ENCODE measurements at regions not wholly inside any gene's neighbourhood (a gene's known extent, or its start where the extent isn't known, plus 50 kb on each side); places are given as distances from the start of the nearest gene placed in this dataset.

DNA sequence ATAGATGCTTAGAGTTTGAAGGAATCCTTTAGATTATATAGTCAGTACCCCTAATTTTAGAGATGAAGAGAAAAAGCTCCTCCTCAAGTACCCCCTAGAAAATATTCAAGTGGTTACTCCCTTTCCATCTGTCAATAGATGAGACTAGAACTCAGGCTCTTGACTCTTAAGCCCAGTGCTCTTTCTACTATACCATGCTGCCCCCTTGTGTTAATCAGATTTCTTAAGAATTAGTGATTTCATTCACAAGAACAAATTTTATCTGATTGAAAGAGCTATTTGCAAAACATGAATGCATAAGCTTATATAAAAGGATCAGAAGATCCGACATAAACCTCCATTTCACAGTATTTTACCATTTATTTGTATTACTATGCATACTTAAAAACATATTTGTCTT lies 179.3 kb downstream of the TFEC start:
- H3K4me3 ChIP-seq (ENCODE audit: low read depth, low read length): no peak overlapping the region
- DNase-seq (ENCODE audit: low read depth): peak; percentile 82
- TF ChIP-seq, protein P1, sequence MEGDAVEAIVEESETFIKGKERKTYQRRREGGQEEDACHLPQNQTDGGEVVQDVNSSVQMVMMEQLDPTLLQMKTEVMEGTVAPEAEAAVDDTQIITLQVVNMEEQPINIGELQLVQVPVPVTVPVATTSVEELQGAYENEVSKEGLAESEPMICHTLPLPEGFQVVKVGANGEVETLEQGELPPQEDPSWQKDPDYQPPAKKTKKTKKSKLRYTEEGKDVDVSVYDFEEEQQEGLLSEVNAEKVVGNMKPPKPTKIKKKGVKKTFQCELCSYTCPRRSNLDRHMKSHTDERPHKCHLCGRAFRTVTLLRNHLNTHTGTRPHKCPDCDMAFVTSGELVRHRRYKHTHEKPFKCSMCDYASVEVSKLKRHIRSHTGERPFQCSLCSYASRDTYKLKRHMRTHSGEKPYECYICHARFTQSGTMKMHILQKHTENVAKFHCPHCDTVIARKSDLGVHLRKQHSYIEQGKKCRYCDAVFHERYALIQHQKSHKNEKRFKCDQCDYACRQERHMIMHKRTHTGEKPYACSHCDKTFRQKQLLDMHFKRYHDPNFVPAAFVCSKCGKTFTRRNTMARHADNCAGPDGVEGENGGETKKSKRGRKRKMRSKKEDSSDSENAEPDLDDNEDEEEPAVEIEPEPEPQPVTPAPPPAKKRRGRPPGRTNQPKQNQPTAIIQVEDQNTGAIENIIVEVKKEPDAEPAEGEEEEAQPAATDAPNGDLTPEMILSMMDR (conservative IDR thresholded peaks at IDR 0.05; ENCODE audit: low read depth, low read length): peak; percentile 56

DNA sequence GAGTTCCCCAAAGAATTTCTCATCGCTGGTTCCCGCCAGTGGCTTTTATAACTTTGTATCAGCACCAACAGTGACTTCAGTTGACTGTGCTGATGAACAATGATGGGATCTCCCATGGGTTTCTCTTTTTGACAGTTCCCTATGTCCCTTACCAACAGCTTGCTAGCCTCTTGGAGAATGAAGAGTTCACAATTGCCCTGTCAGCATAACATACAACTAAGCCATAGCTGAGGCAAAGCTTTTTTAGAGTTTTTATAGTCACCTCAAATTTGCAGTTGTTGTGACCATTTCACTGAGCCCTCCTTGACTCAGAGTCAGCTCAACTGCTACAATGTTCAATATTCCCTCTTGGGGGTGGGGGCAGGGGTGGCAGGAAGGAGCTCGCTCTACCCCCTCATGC lies 179.8 kb downstream of the TFEC start:
- no peak for DNase-seq (ENCODE audit: low read depth)
- TF ChIP-seq, protein P1 (conservative IDR thresholded peaks at IDR 0.05; ENCODE audit: low read depth, low read length): no peak
- no peak overlapping the region for H3K4me3 ChIP-seq (ENCODE audit: low read depth, low read length)

DNA sequence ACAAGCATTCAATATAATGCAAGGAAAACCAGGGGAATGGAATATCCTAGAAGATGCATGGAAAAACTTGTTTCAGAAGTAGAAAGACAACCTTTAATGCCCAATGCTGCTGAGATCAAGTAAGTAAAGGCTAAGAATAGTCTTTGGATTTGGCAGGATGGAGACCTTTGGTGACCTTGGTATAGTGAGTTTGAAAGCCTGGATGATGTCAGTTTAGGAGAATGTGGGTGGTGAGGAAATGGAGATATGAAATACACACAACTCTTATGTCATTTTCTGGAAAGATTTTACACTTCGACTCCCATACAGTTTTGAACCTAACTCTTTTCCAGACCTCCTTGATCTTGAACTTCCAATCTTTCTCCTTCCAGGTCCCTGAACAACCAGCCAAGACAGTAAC lies 185.7 kb downstream of the TFEC start:
- peak; percentile 55 for DNase-seq (ENCODE audit: low read depth)
- TF ChIP-seq, protein P1 (conservative IDR thresholded peaks at IDR 0.05; ENCODE audit: low read depth, low read length): no peak
- H3K4me3 ChIP-seq (ENCODE audit: low read depth, low read length): no peak overlapping the region

DNA sequence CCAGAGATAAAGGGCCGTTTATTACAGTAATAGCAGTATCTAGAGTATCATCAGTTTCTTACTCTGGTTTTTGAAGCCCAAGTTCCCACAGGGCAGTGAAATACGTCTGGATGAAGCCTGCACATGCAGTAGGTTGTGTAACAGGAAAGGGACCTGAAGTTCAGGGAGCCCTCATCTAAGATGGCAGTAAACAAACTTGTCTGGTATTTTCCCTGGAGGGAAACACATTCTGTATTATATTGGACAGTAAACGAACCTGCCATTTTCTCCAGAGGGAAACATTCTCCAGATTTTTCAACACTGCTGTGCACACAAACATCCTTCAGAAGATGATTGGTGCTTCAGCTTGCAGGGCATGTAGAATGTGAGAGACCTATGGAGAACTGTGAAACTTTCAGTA lies 189.9 kb downstream of the TFEC start:
- H3K4me3 ChIP-seq (ENCODE audit: low read depth, low read length): no peak overlapping the region
- TF ChIP-seq, protein P1 (conservative IDR thresholded peaks at IDR 0.05; ENCODE audit: low read depth, low read length): no peak
- peak; percentile 13 for DNase-seq (ENCODE audit: low read depth)

DNA sequence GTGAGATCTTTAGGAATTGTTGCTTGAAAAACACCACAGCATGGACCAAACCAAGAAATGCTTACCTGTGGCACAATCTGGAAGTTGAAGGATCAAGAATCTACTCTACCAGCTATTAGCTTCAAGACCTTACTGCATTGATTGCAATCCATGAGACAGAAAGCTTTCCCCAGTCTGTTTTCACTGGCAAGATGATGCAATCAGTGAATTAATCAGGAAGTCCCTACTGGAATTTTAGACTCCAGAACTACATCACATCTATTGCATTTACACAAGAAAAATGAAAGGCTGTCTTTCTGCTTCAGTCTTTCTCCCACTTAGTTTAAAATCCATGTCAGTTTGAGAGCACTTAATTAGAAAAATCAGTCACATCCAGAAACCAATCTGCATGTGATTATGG lies 191.7 kb downstream of the TFEC start:
- H3K4me3 ChIP-seq (ENCODE audit: low read depth, low read length): no peak overlapping the region
- peak; percentile 16 for DNase-seq (ENCODE audit: low read depth)
- TF ChIP-seq, protein P1 (conservative IDR thresholded peaks at IDR 0.05; ENCODE audit: low read depth, low read length): no peak

DNA sequence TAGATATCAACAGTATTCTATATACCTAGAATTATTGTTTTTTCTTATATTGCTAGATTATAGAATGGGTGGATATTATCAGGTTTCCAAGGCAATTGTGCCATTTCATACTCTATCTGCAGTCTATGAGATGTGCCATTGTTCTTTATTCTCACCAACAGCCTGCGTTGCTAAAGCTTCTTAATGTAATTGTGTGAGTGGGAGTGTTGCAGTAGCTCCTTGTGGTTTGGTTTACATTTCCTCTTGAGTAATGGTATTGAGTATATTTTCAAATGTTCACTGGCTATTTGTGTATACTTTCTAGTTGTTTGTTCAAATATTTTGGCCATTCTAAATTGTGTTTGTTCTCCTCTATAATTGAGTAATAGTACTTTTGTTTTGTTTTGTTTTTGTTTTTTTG lies 199.2 kb downstream of the TFEC start:
- H3K4me3 ChIP-seq (ENCODE audit: low read depth, low read length): no peak overlapping the region
- TF ChIP-seq, protein P1 (conservative IDR thresholded peaks at IDR 0.05; ENCODE audit: low read depth, low read length): no peak
- DNase-seq (ENCODE audit: low read depth): no peak

DNA sequence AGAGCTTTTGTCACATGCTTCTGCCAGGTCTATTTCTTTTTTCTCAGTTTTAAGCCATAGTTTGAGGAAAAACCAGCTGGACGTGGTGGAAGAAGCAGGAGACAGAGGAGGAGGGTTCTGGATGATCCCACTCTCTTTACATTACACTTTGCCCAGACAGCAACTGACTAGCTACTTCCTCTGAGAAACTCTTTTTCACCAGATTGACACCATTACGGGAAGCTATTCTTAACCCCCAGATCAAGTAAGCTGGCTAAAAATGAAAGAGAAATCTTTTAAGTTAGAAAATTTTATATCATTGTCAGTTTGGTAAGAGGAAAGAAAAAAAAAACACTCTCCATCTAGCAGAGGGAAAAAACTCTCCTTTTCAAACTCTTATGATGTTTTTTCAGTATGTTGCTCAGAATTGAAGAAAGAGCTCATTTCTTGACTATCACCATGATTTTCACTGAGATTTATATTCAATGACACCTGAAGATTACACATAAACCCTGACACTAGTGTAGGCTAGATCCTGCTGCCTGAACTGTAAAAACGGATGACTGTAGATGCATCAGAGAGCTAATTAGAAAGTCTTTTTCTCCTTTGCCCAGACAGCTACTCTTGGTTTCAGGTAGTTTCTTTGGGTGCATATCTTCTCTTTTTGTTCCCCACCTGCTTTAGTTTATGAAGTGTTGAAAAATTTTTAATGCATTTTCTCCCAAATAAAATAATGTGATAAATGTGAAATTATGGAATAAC lies 203.1 kb downstream of the TFEC start:
- no peak overlapping the region for H3K4me3 ChIP-seq (ENCODE audit: low read depth, low read length)
- DNase-seq (ENCODE audit: low read depth): no peak
- TF ChIP-seq, protein P1 (conservative IDR thresholded peaks at IDR 0.05; ENCODE audit: low read depth, low read length): no peak

Measured in choroid plexus epithelial cell (primary cell).